NB4 (cell line): ENCODE measurements at regions not wholly inside any gene's neighbourhood (a gene's known extent, or its start where the extent isn't known, plus 50 kb on each side); places are given as distances from the start of the nearest gene placed in this dataset.

Experiments
- CTCF ChIP-seq: IDR thresholded peaks from one replicate; pipeline ENCODE4 v1.5.1; 2012; ENCODE audit warnings: low read depth, low read length
- POLR2A ChIP-seq: IDR thresholded peaks from 2 replicates; pipeline ENCODE4 v1.6.1; 2011; ENCODE audit warnings: mild to moderate bottlenecking; ENCODE audit not compliant: insufficient read length; ENCODE audit errors: extremely low read depth

DNA sequence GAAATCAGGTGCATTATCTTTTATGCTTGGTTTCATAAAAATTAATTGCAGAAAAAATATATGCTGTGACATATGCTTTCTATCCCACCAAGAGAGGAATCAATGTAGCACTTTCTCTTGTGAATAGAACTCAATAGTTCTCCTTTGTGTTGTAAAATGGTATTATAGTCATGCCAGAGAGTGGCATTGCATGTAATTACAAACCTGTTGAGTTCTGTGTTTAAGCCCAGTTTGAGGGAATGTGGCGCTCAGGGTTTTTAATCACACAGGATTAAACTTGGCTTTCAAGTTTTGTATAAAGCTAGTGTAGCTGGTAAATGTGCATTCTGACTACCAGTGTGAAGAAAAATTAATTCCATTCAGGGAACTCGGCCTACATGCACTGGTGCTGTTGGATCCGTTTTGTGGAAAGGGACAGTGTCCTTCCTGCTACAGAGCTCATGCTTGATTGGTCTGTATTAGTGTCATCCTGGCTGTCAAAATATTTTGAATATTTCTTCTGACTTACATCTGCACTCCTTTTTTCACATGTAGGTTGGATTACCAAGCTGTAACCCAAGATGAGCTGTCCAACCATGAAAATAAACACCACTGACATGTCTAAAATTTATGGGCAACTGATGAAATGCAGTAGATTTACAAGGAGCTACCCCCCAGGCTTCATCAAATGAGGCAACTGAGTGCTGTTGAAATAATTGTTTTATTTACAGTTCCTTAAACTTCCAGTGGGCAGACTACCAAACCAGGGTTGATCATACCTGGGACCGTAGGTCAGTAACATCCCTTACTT is 80.3 kb downstream of the SLC4A3 start:
- TF ChIP-seq CTCF (no peak), POLR2A (no peak)
